Transverse colon (tissue), 4 donors: ENCODE measurements at regions not wholly inside any gene's neighbourhood (a gene's known extent, or its start where the extent isn't known, plus 50 kb on each side); places are given as distances from the start of the nearest gene placed in this dataset.

Source experiments
- EP300 ChIP-seq: sonication (generic); formaldehyde crosslinking; IDR thresholded peaks from one replicate; pipeline ENCODE4 v1.6.1; 2017; ENCODE audit warnings: antibody characterized with exemption, low read depth
- POLR2A ChIP-seq: fragments of 450-650 bp; IDR thresholded peaks from one replicate; pipeline ENCODE4 v1.6.1; 2016; ENCODE audit warnings: antibody characterized with exemption, mild to moderate bottlenecking, moderate library complexity
- POLR2AphosphoS5 ChIP-seq, 3 donors: sonication (generic); formaldehyde crosslinking; IDR thresholded peaks; one replicate each; pipeline ENCODE4 v1.6.1; 2016; ENCODE audit warnings: antibody characterized with exemption in 3 of 3
- TF ChIP-seq, protein P1 (sequence below), 5 experiments: fragments of 200-600 bp in 3 of 5; fragments of 450-650 bp in 2 of 5; sonication (generic) in 3 of 5; IDR thresholded peaks; 1 replicate in 2 of 5; 2 replicates in 3 of 5; pipeline ENCODE4 v1.5.1; 2016 to 2017; ENCODE audit warnings: antibody characterized with exemption in 5 of 5, inconsistent platforms in 3 of 5, mild to moderate bottlenecking in 2 of 5, moderate library complexity in 1 of 5

DNA sequence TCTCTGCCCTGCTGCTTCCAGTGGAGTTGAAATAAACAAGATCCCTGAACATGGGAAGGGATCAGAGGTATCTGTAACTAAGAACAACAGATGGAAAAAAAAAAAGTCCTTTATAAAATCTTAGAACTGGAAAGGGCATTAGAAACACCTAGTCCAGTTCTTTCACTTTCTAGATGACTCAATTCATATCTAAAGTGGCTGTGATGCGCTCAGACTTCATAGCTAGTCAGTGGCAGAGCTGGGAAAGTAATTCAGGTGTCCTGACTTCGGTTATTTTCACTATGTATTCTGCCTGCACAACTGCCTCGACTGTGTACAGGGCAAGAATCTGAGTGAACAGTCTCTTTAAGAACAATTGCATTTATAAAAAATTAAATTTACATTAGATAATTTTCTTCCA is 151.8 kb upstream of the TMTC4 start:
- TF ChIP-seq, protein P1, sequence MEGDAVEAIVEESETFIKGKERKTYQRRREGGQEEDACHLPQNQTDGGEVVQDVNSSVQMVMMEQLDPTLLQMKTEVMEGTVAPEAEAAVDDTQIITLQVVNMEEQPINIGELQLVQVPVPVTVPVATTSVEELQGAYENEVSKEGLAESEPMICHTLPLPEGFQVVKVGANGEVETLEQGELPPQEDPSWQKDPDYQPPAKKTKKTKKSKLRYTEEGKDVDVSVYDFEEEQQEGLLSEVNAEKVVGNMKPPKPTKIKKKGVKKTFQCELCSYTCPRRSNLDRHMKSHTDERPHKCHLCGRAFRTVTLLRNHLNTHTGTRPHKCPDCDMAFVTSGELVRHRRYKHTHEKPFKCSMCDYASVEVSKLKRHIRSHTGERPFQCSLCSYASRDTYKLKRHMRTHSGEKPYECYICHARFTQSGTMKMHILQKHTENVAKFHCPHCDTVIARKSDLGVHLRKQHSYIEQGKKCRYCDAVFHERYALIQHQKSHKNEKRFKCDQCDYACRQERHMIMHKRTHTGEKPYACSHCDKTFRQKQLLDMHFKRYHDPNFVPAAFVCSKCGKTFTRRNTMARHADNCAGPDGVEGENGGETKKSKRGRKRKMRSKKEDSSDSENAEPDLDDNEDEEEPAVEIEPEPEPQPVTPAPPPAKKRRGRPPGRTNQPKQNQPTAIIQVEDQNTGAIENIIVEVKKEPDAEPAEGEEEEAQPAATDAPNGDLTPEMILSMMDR (IDR thresholded peaks at IDR 0.05), result no peak
- TF ChIP-seq POLR2A (no peak), POLR2AphosphoS5 (IDR thresholded peaks at IDR 0.05) (no peak), EP300 (no peak)
